ENCODE measurements at regions not wholly inside any gene's neighbourhood (a gene's known extent, or its start where the extent isn't known, plus 50 kb on each side); places are given as distances from the start of the nearest gene placed in this dataset.

DNA sequence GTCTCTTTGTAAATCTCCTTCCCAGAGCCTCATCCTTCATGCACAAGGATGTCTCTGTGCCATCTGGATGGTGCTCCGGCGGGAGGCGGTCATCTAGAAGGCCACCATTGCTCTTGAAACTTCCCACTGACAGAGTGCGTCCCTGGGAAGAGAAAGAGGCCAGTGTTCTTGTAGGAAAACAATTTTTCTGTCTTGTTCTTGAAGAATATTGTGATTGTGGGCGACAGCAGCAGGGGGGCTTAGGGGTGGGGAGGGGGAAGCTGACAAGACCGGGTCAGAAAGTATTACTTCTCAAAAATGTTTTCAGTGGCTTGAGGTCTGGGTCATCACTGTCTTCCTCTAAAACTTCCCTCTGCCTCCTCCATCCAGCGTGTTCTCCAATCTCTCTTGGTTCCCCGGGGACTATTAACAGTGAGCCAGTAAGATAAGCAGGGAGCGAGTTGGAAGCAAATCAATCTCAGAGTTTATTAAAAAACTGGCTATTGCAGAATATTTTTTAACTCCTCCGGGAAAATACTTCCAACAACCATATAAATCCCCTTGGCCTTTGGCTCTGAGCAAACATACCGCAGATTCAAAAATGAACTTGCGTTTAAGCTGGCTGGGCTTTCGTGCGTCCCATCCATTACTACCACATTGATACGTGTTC lies 597.8 kb upstream of the MGMT start:
- CTCF ChIA-PET = no interaction called here
- no TSS peak for BruUV-seq (replicated peaks)
- no peak for ATAC-seq

More for the DNA sequence above, 597.8 kb upstream of the MGMT start:
- intact Hi-C loops (cut with micrococcal nuclease) = no loop called here
- TF ChIP-seq RAD21 (IDR thresholded peaks at IDR 0.05; ENCODE audit: low read depth) = no peak
- TF ChIP-seq, protein P1, sequence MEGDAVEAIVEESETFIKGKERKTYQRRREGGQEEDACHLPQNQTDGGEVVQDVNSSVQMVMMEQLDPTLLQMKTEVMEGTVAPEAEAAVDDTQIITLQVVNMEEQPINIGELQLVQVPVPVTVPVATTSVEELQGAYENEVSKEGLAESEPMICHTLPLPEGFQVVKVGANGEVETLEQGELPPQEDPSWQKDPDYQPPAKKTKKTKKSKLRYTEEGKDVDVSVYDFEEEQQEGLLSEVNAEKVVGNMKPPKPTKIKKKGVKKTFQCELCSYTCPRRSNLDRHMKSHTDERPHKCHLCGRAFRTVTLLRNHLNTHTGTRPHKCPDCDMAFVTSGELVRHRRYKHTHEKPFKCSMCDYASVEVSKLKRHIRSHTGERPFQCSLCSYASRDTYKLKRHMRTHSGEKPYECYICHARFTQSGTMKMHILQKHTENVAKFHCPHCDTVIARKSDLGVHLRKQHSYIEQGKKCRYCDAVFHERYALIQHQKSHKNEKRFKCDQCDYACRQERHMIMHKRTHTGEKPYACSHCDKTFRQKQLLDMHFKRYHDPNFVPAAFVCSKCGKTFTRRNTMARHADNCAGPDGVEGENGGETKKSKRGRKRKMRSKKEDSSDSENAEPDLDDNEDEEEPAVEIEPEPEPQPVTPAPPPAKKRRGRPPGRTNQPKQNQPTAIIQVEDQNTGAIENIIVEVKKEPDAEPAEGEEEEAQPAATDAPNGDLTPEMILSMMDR (IDR thresholded peaks at IDR 0.05 in 2 of 3, conservative IDR thresholded peaks at IDR 0.05 in 1 of 3; ENCODE audit: borderline replicate concordance in 1 of 3, insufficient read depth in 1 of 3, low read depth in 2 of 3, low read length in 2 of 3) = no peak
- no peak for TF ChIP-seq EZH2phosphoT487 (IDR thresholded peaks at IDR 0.05; ENCODE audit: borderline replicate concordance)
- no peak for TF ChIP-seq ZFX (IDR thresholded peaks at IDR 0.05)
- no peak for TF ChIP-seq POLR2A (IDR thresholded peaks at IDR 0.05; ENCODE audit: borderline replicate concordance, extremely low read depth, insufficient read depth, insufficient read length)
- TF ChIP-seq, protein P2, sequence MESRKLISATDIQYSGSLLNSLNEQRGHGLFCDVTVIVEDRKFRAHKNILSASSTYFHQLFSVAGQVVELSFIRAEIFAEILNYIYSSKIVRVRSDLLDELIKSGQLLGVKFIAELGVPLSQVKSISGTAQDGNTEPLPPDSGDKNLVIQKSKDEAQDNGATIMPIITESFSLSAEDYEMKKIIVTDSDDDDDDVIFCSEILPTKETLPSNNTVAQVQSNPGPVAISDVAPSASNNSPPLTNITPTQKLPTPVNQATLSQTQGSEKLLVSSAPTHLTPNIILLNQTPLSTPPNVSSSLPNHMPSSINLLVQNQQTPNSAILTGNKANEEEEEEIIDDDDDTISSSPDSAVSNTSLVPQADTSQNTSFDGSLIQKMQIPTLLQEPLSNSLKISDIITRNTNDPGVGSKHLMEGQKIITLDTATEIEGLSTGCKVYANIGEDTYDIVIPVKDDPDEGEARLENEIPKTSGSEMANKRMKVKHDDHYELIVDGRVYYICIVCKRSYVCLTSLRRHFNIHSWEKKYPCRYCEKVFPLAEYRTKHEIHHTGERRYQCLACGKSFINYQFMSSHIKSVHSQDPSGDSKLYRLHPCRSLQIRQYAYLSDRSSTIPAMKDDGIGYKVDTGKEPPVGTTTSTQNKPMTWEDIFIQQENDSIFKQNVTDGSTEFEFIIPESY (IDR thresholded peaks at IDR 0.05; ENCODE audit: extremely low read depth, insufficient replicate concordance, low read length) = no peak
- TF ChIP-seq CEBPB (IDR thresholded peaks at IDR 0.05; ENCODE audit: low read depth) = no peak
- TF ChIP-seq CBX3 (IDR thresholded peaks at IDR 0.05; ENCODE audit: low read depth) = no peak
- no peak for TF ChIP-seq FOSL1 (IDR thresholded peaks at IDR 0.05; ENCODE audit: low read depth)
- no peak for TF ChIP-seq JUND (IDR thresholded peaks at IDR 0.05)
- TF ChIP-seq, protein P3, sequence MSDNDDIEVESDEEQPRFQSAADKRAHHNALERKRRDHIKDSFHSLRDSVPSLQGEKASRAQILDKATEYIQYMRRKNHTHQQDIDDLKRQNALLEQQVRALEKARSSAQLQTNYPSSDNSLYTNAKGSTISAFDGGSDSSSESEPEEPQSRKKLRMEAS (IDR thresholded peaks at IDR 0.05) = no peak
- no peak for TF ChIP-seq SP1 (IDR thresholded peaks at IDR 0.05; ENCODE audit: low read depth)
- TF ChIP-seq YY1 (IDR thresholded peaks at IDR 0.05; ENCODE audit: extremely low read depth, insufficient replicate concordance, low read depth, low read length) = no peak
- no peak overlapping the region for H2AFZ ChIP-seq (ENCODE audit: low read depth, low read length, poor library complexity, severe bottlenecking)
- H3K27me3 ChIP-seq (ENCODE audit: insufficient read depth, low read length) = peaks cover 38% of the 10 kb centered on the region
- no peaks in the 10 kb centered on the region for H3K9me2 ChIP-seq (ENCODE audit: insufficient read depth)
- H3K4me2 ChIP-seq (ENCODE audit: low read length) = no peak overlapping the region
- ChIA-PET POLR2A (no interaction called here), RAD21 (ENCODE audit: low non-redundant PET in 1 of 2, low total read pairs in 2 of 2, uncharacterized antibody in 2 of 2, unreplicated experiment in 2 of 2) (no interaction called here)
- no peaks in the 10 kb centered on the region for H3K9me3 ChIP-seq (ENCODE audit: control insufficient read depth in 1 of 2, insufficient read depth in 1 of 2, low read depth in 1 of 2, low read length in 2 of 2)
- no peak overlapping the region for H3K9ac ChIP-seq (ENCODE audit: low read length)
- DNase-seq (ENCODE audit: low read depth, low spot score) = no peak
- H4K20me1 ChIP-seq (ENCODE audit: insufficient read depth) = no peaks in the 10 kb centered on the region
- no peak overlapping the region for H3K4me3 ChIP-seq (replicated peaks in 1 of 2; ENCODE audit: low read depth in 1 of 2, low read length in 2 of 2)
- no peaks in the 10 kb centered on the region for H3K36me3 ChIP-seq (ENCODE audit: control insufficient read depth in 1 of 2, insufficient read depth in 2 of 2, low read length in 2 of 2)
- H3K27ac ChIP-seq (ENCODE audit: low read depth, low read length) = no peak overlapping the region
- H3K4me1 ChIP-seq (ENCODE audit: control insufficient read depth in 1 of 2, insufficient read depth in 2 of 2, low read length in 2 of 2) = no peaks in the 10 kb centered on the region
- no peaks in the 10 kb centered on the region for H3K79me2 ChIP-seq (ENCODE audit: insufficient read depth, low read length)
